Activated naive CD8-positive, alpha-beta T cell treated with anti-CD3 and anti-CD28 coated beads, Interleukin-2, amount 50 U/mL, for 24 hours (primary cell): ENCODE measurements at regions not wholly inside any gene's neighbourhood (a gene's known extent, or its start where the extent isn't known, plus 50 kb on each side); places are given as distances from the start of the nearest gene placed in this dataset.
"Not testable (repeated sequence)": the region's sequence is repeated elsewhere in the genome, so short reads cannot be mapped to it uniquely, and the experiment has no call there.

ENCODE experiments used
- ATAC-seq: fragments of 150-1000 bp; cut with Tn5 transposase; one replicate; pipeline ENCODE4 v1.10.0; 2021
- DNase-seq: peaks from one replicate; pipeline ENCODE4 v3.0.0; 2021
- H3K27ac Mint-ChIP-seq: one replicate; pipeline ENCODE4 v1.8.0; 2021; ENCODE audit warnings: mild to moderate bottlenecking, mixed read lengths
- H3K27me3 Mint-ChIP-seq: one replicate; pipeline ENCODE4 v1.8.0; 2021; ENCODE audit warnings: mixed read lengths
- H3K36me3 Mint-ChIP-seq: one replicate; pipeline ENCODE4 v1.8.0; 2021; ENCODE audit warnings: low read depth, mixed read lengths
- H3K4me1 Mint-ChIP-seq: one replicate; pipeline ENCODE4 v1.8.0; 2021; ENCODE audit warnings: mixed read lengths
- H3K4me3 Mint-ChIP-seq: one replicate; pipeline ENCODE4 v1.8.0; 2021; ENCODE audit warnings: mild to moderate bottlenecking, moderate library complexity, mixed read lengths
- H3K9me3 Mint-ChIP-seq: one replicate; pipeline ENCODE4 v1.8.0; 2021; ENCODE audit warnings: mixed read lengths

- DNase-seq, result no peak
- H3K4me1 Mint-ChIP-seq, result no peaks in the 10 kb centered on the region
- H3K4me3 Mint-ChIP-seq, result no peak overlapping the region
- no peaks in the 10 kb centered on the region for H3K36me3 Mint-ChIP-seq
- no peak for ATAC-seq
- H3K9me3 Mint-ChIP-seq, result no peaks in the 10 kb centered on the region
- no peak overlapping the region for H3K27ac Mint-ChIP-seq
- no peaks in the 10 kb centered on the region for H3K27me3 Mint-ChIP-seq
Observed at GRCh38 chr5:74391410-74391809, 249.1 kb downstream of the ENC1 start.

- ATAC-seq (no peak), DNase-seq (no peak)
- Mint-ChIP-seq H3K9me3 (no peaks in the 10 kb centered on the region), H3K4me3 (no peak overlapping the region), H3K27me3 (no peaks in the 10 kb centered on the region), H3K27ac (no peak overlapping the region), H3K4me1 (no peaks in the 10 kb centered on the region), H3K36me3 (no peaks in the 10 kb centered on the region)
Observed at GRCh38 chr5:74390822-74391221, 249.7 kb downstream of the ENC1 start.

- no peaks in the 10 kb centered on the region for H3K4me1 Mint-ChIP-seq
- H3K27ac Mint-ChIP-seq, result no peak overlapping the region
- ATAC-seq, result no peak
- no peaks in the 10 kb centered on the region for H3K9me3 Mint-ChIP-seq
- DNase-seq, result no peak
- H3K36me3 Mint-ChIP-seq, result no peaks in the 10 kb centered on the region
- H3K27me3 Mint-ChIP-seq, result peaks cover 2% of the 10 kb centered on the region
- no peak overlapping the region for H3K4me3 Mint-ChIP-seq
Observed at GRCh38 chr5:74390306-74390637, 250.3 kb downstream of the ENC1 start.

GRCh38 chr5:74389531-74390305 lies 250.8 kb downstream of the ENC1 start:
- no peak for ATAC-seq
- peaks cover 2% of the 10 kb centered on the region for H3K27me3 Mint-ChIP-seq
- H3K4me3 Mint-ChIP-seq, result no peak overlapping the region

GRCh38 chr5:74388411-74388810 lies 252.1 kb downstream of the ENC1 start:
- H3K4me1 Mint-ChIP-seq, H3K4me3 Mint-ChIP-seq, DNase-seq, H3K9me3 Mint-ChIP-seq, H3K27me3 Mint-ChIP-seq, H3K36me3 Mint-ChIP-seq, H3K27ac Mint-ChIP-seq, ATAC-seq: not testable (repeated sequence)

More at GRCh38 chr5:74389531-74390305, 250.8 kb downstream of the ENC1 start:
- Mint-ChIP-seq H3K27ac (no peak overlapping the region), H3K36me3 (no peaks in the 10 kb centered on the region), H3K9me3 (no peaks in the 10 kb centered on the region), H3K4me1 (no peaks in the 10 kb centered on the region)
- no peak for DNase-seq

- ATAC-seq (no peak), DNase-seq (no peak)
Observed at GRCh38 chr5:74386571-74387334, 253.8 kb downstream of the ENC1 start.

GRCh38 chr5:74384851-74385250 lies 255.7 kb downstream of the ENC1 start:
- no peak for ATAC-seq
- Mint-ChIP-seq H3K36me3 (no peaks in the 10 kb centered on the region), H3K4me1 (no peaks in the 10 kb centered on the region), H3K27ac (no peak overlapping the region), H3K9me3 (no peaks in the 10 kb centered on the region), H3K4me3 (no peak overlapping the region), H3K27me3 (peaks cover 6% of the 10 kb centered on the region)
- no peak for DNase-seq

More at GRCh38 chr5:74386571-74387334, 253.8 kb downstream of the ENC1 start:
- H3K36me3 Mint-ChIP-seq, result no peaks in the 10 kb centered on the region
- peaks cover 6% of the 10 kb centered on the region for H3K27me3 Mint-ChIP-seq
- H3K27ac Mint-ChIP-seq, result no peak overlapping the region
- no peaks in the 10 kb centered on the region for H3K9me3 Mint-ChIP-seq
- H3K4me3 Mint-ChIP-seq, result no peak overlapping the region
- H3K4me1 Mint-ChIP-seq, result no peaks in the 10 kb centered on the region

- ATAC-seq, result no peak
- Mint-ChIP-seq H3K4me1 (no peaks in the 10 kb centered on the region), H3K36me3 (no peaks in the 10 kb centered on the region), H3K4me3 (no peak overlapping the region), H3K27me3 (peaks cover 6% of the 10 kb centered on the region), H3K27ac (no peak overlapping the region), H3K9me3 (no peaks in the 10 kb centered on the region)
- DNase-seq, result no peak
Observed at GRCh38 chr5:74382987-74383593, 257.4 kb downstream of the ENC1 start.

- Mint-ChIP-seq H3K36me3 (no peaks in the 10 kb centered on the region), H3K27ac (no peak overlapping the region), H3K27me3 (peaks cover 9% of the 10 kb centered on the region), H3K4me3 (no peak overlapping the region), H3K9me3 (no peaks in the 10 kb centered on the region), H3K4me1 (no peaks in the 10 kb centered on the region)
- DNase-seq (no peak), ATAC-seq (no peak)
Observed at GRCh38 chr5:74382123-74382855, 258.2 kb downstream of the ENC1 start.

- H3K27me3 Mint-ChIP-seq, result peaks cover 7% of the 10 kb centered on the region
- no peak overlapping the region for H3K27ac Mint-ChIP-seq
- H3K4me1 Mint-ChIP-seq, result no peaks in the 10 kb centered on the region
Observed at GRCh38 chr5:74380193-74380592, 260.3 kb downstream of the ENC1 start.

GRCh38 chr5:74378464-74378863 lies 262.1 kb downstream of the ENC1 start:
- no peaks in the 10 kb centered on the region for H3K36me3 Mint-ChIP-seq
- no peak for DNase-seq
- ATAC-seq, result no peak

More at GRCh38 chr5:74380193-74380592, 260.3 kb downstream of the ENC1 start:
- H3K36me3 Mint-ChIP-seq, result no peaks in the 10 kb centered on the region
- no peaks in the 10 kb centered on the region for H3K9me3 Mint-ChIP-seq
- ATAC-seq (no peak), DNase-seq (no peak)
- H3K4me3 Mint-ChIP-seq, result no peak overlapping the region

GRCh38 chr5:74376187-74376586 lies 264.3 kb downstream of the ENC1 start:
- Mint-ChIP-seq H3K4me1 (no peaks in the 10 kb centered on the region), H3K27me3 (peaks cover 6% of the 10 kb centered on the region), H3K9me3 (no peaks in the 10 kb centered on the region), H3K4me3 (no peak overlapping the region), H3K27ac (no peak overlapping the region), H3K36me3 (no peaks in the 10 kb centered on the region)
- DNase-seq (no peak), ATAC-seq (no peak)

More at GRCh38 chr5:74378464-74378863, 262.1 kb downstream of the ENC1 start:
- Mint-ChIP-seq H3K4me1 (no peaks in the 10 kb centered on the region), H3K27ac (no peak overlapping the region), H3K4me3 (no peak overlapping the region), H3K27me3 (peaks cover 3% of the 10 kb centered on the region), H3K9me3 (no peaks in the 10 kb centered on the region)

GRCh38 chr5:74375271-74375670 lies 265.3 kb downstream of the ENC1 start:
- H3K9me3 Mint-ChIP-seq, result no peaks in the 10 kb centered on the region
- H3K27ac Mint-ChIP-seq, result no peak overlapping the region
- H3K4me1 Mint-ChIP-seq, result no peaks in the 10 kb centered on the region
- ATAC-seq, result no peak
- DNase-seq, result no peak
- no peak overlapping the region for H3K4me3 Mint-ChIP-seq
- no peaks in the 10 kb centered on the region for H3K36me3 Mint-ChIP-seq
- peaks cover 6% of the 10 kb centered on the region for H3K27me3 Mint-ChIP-seq

- Mint-ChIP-seq H3K27ac (no peak overlapping the region), H3K4me3 (no peak overlapping the region), H3K9me3 (no peaks in the 10 kb centered on the region), H3K36me3 (no peaks in the 10 kb centered on the region), H3K4me1 (no peaks in the 10 kb centered on the region), H3K27me3 (peaks cover 6% of the 10 kb centered on the region)
- ATAC-seq (no peak), DNase-seq (no peak)
Observed at GRCh38 chr5:74374656-74375055, 265.9 kb downstream of the ENC1 start.
